Upper lobe of right lung (tissue), 1 donor: ENCODE measurements at regions not wholly inside any gene's neighbourhood (a gene's known extent, or its start where the extent isn't known, plus 50 kb on each side); places are given as distances from the start of the nearest gene placed in this dataset.

Source experiments
- ATAC-seq: fragments of 200-7000 bp; cut with Tn5 transposase; one replicate; pipeline ENCODE4 v1.9.1; 2020; ENCODE audit warnings: mild to moderate bottlenecking, moderate library complexity
- DNase-seq: peaks from one replicate; pipeline ENCODE4 v3.0.0-alpha.2; 2020
- H3K27ac ChIP-seq: fragments of 200-600 bp; one replicate; pipeline ENCODE4 v1.8.0; 2022
- H3K27me3 ChIP-seq: fragments of 200-600 bp; one replicate; pipeline ENCODE4 v1.8.0; 2022; ENCODE audit warnings: mild to moderate bottlenecking
- H3K36me3 ChIP-seq: fragments of 200-600 bp; one replicate; pipeline ENCODE4 v1.8.0; 2022
- H3K4me1 ChIP-seq: fragments of 200-600 bp; one replicate; pipeline ENCODE4 v1.8.0; 2022
- H3K4me3 ChIP-seq: fragments of 200-600 bp; one replicate; pipeline ENCODE4 v1.8.0; 2022; ENCODE audit warnings: mild to moderate bottlenecking
- H3K9me3 ChIP-seq: fragments of 200-600 bp; one replicate; pipeline ENCODE4 v1.8.0; 2022
- CTCF ChIP-seq: fragments of 200-600 bp; IDR thresholded peaks from one replicate; pipeline ENCODE4 v1.8.0; 2022; ENCODE audit warnings: antibody characterized with exemption
- intact Hi-C: fragments of 100-400 bp; cut with DNase I; formaldehyde crosslinking; loops from one replicate; pipeline ENCODE4 v1.11.0; 2022
- donor health status: DM: no; HTN: yes; CAD: no; lungs with severe emphysema.

DNA sequence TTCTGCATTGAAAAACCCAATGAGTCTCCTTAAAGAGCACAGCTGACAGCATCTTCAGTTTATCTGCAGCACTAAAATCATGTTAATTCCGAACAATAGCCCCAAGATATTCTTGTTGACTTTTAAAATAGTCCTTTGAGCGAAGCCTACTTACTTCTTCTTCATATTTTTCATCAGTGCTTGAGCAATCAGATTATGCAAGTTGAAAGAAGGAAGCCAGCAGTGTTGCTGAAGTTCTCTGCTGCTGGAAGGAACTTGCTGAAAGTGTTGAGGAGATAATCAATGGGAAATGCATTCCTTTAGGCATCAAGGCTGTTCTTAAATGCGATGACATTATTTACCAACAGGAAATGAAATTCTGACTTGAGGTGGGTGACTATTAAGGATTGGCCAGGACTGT is 105.9 kb upstream of the SNTG2 start:
- Histone ChIP-seq H3K36me3 (no peaks in the 10 kb centered on the region), H3K4me1 (no peaks in the 10 kb centered on the region), H3K9me3 (no peaks in the 10 kb centered on the region), H3K27me3 (no peaks in the 10 kb centered on the region), H3K4me3 (no peak overlapping the region), H3K27ac (no peak overlapping the region)
- ATAC-seq (no peak), DNase-seq (no peak)
- TF ChIP-seq CTCF, result no peak
- intact Hi-C loops, result no loop called here

DNA sequence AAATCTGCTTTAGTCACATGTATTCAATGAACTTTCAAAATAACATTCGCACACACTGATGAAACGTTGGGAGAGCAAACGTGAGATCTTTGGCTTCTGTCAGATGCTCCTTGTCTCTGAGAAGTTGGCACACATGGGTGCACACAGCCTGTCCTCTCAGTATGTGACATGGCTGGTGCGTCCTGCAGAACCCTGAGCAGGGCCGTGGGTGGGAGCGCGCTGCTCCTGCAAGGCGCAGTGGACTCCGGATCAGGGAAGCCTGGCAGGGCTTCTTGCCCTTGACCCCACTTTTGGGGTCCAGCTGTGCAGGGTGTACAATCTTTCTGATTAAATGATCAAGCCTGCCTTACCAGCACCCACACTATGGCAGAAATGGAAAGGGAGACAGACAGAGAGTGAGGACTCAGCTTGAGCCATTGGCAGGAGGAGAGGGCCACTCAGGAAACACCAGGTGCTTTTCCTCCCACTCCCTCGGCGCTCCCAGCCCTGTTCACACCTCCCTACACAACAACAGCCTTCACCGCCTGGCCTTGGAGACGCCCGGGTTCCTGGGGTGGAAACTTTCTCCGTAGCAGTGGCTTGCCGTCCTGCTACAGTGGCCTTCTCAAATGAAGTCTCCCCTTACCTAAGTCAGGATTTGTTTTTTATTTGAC is 108.4 kb upstream of the SNTG2 start:
- Histone ChIP-seq H3K27me3 (peaks cover 1% of the 10 kb centered on the region), H3K9me3 (no peaks in the 10 kb centered on the region), H3K36me3 (no peaks in the 10 kb centered on the region), H3K4me1 (no peaks in the 10 kb centered on the region), H3K27ac (no peak overlapping the region), H3K4me3 (no peak overlapping the region)
- intact Hi-C loops, result no loop called here
- ATAC-seq, result no peak
- no peak for DNase-seq
- no peak for TF ChIP-seq CTCF

DNA sequence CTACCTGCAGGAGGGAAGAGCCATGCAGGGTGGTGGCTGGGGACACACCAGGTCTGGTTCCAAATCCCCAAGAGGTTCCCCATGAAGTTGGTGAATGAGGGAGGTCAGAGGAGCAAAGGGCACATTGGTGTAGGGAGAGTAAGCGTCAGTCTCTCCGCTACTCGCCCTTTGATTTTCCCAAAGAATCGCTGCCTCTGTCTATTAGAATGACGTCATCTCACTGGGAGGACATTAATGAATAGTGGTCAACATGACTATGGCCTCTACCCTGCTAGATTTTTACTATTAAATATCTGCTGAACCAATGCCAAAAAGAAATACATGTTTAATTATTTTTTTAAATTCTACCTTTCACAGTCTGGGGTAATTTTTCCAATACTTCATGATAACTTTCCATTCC is 109.6 kb upstream of the SNTG2 start:
- DNase-seq (no peak), ATAC-seq (no peak)
- intact Hi-C loops, result no loop called here
- TF ChIP-seq CTCF, result no peak
- Histone ChIP-seq H3K27me3 (peaks cover 6% of the 10 kb centered on the region), H3K4me3 (no peak overlapping the region), H3K9me3 (no peaks in the 10 kb centered on the region), H3K36me3 (no peaks in the 10 kb centered on the region), H3K4me1 (no peaks in the 10 kb centered on the region), H3K27ac (no peak overlapping the region)

- peaks cover 6% of the 10 kb centered on the region for H3K27me3 ChIP-seq
- no peak overlapping the region for H3K4me3 ChIP-seq
- no peak for DNase-seq
- no peak for ATAC-seq
- intact Hi-C loops, result no loop called here
- TF ChIP-seq CTCF, result no peak
- H3K27ac ChIP-seq, result no peak overlapping the region
- peaks cover 8% of the 10 kb centered on the region for H3K4me1 ChIP-seq
- H3K9me3 ChIP-seq, result no peaks in the 10 kb centered on the region
- no peaks in the 10 kb centered on the region for H3K36me3 ChIP-seq
Observed at GRCh38 chr2:834233-834632, 116.4 kb upstream of the SNTG2 start.

DNA sequence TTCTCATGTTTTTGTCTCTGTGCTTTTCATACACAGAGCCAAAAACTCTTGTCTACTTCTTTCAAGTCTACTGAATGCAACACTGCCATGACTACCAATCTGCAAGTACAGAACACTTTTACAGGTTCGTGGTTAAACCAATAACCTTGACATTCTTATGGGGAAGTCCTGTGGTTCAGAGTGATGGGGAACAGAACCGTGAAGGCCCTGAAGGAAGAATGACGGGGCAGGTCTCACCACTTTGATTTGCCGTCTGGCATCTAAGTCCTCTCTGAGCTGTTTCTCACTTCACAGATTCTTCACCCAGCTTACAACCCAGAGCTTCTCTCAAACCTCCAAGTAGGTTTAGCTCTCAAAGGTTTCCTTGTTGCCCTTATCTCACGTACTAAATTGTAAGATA is 117.5 kb upstream of the SNTG2 start:
- Histone ChIP-seq H3K27me3 (peaks cover 6% of the 10 kb centered on the region), H3K9me3 (no peaks in the 10 kb centered on the region), H3K4me3 (no peak overlapping the region), H3K27ac (no peak overlapping the region), H3K36me3 (no peaks in the 10 kb centered on the region), H3K4me1 (peaks cover 8% of the 10 kb centered on the region)
- no peak for ATAC-seq
- DNase-seq, result no peak
- intact Hi-C loops, result no loop called here
- no peak for TF ChIP-seq CTCF

DNA sequence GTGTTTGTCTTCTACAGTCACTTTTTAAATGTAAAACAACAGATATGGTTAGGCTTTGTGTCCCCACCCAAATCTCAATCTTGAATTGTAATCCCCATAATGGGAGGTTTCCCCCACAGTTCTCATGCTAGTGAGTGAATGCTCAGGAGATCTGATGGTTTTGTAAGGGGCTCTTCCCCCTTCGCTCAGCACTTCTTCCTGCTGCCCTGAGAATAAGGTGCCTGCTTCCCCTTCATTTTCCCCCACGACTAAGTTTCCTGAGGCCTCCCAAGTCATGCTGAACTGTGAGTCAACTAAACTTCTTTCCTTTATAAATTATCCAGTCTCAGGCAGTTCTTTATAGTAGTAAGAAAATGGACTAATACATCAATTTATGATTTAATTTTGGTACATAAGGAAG is 118.0 kb upstream of the SNTG2 start:
- TF ChIP-seq CTCF, result no peak
- no peaks in the 10 kb centered on the region for H3K9me3 ChIP-seq
- H3K27me3 ChIP-seq, result peaks cover 6% of the 10 kb centered on the region
- H3K27ac ChIP-seq, result no peak overlapping the region
- H3K4me3 ChIP-seq, result no peak overlapping the region
- no peaks in the 10 kb centered on the region for H3K36me3 ChIP-seq
- DNase-seq (no peak), ATAC-seq (no peak)
- H3K4me1 ChIP-seq, result peaks cover 8% of the 10 kb centered on the region
- intact Hi-C loops, result no loop called here
